ENCODE measurements at regions not wholly inside any gene's neighbourhood (a gene's known extent, or its start where the extent isn't known, plus 50 kb on each side); places are given as distances from the start of the nearest gene placed in this dataset.

GRCh38 chr13:65330691-65331090 lies 1899.4 kb downstream of the PCDH9 start:
- TF ChIP-seq POLR2A (IDR thresholded peaks at IDR 0.05): no peak
- TF ChIP-seq CTCF (IDR thresholded peaks at IDR 0.05): no peak
